GM19455 (cell line): ENCODE measurements at regions not wholly inside any gene's neighbourhood (a gene's known extent, or its start where the extent isn't known, plus 50 kb on each side); places are given as distances from the start of the nearest gene placed in this dataset.

Experiments
- ATAC-seq: cut with Tn5 transposase; IDR thresholded peaks from one replicate; pipeline ENCODE4 v1.9.1; 2021; ENCODE audit not compliant: unreplicated experiment

DNA sequence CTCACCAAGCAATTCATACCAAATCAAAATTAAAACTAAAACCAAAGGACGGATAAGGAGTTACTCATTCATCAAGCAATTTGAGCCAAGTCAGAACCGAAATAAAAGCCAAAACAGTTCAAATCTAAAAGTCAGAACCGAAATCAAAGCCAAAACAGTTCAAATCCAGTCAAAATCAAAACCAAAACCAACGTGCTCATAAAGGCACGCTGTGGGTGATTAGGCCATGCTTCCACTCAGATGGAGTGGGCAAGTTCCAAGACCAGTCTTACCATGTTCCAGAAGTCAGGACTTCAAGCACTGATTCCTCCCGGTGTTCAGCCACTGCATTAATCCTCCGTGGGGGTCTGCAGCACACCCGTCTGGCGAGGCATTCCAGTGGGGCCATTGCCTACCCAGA lies 409.3 kb downstream of the TGFB2 start:
- ATAC-seq = no peak

GRCh38 chr1:218755128-218755527 lies 410.0 kb downstream of the TGFB2 start:
- no peak for ATAC-seq

- no peak for ATAC-seq
Observed at GRCh38 chr1:218759795-218760194, 413.9 kb upstream of the LYPLAL1 start.

GRCh38 chr1:218760601-218761570 lies 412.8 kb upstream of the LYPLAL1 start:
- ATAC-seq = no peak

GRCh38 chr1:218763538-218763937 lies 410.1 kb upstream of the LYPLAL1 start:
- ATAC-seq = no peak

GRCh38 chr1:218765753-218766152 lies 407.9 kb upstream of the LYPLAL1 start:
- no peak for ATAC-seq

DNA sequence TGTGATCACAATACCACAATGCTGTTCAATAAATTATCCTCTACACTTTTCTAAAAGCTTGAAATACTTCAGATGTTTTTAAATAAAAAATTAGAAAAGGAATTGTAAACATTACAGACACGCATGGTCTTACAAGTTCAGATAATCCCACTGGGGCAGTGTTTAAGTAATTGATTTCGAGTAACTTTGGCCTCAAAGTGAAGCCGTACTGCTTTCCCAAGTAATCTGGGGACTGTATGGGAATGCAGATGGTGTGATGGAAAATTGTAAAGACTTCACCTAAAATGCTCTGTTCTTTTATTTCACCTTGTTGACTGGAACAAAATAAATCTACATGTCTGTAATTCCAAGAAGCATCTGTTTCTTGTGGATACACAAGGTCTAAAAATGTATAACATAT lies 401.7 kb upstream of the LYPLAL1 start:
- ATAC-seq = no peak

GRCh38 chr1:218772575-218772974 lies 401.1 kb upstream of the LYPLAL1 start:
- no peak for ATAC-seq

GRCh38 chr1:218775501-218776021 lies 398.1 kb upstream of the LYPLAL1 start:
- ATAC-seq = no peak

DNA sequence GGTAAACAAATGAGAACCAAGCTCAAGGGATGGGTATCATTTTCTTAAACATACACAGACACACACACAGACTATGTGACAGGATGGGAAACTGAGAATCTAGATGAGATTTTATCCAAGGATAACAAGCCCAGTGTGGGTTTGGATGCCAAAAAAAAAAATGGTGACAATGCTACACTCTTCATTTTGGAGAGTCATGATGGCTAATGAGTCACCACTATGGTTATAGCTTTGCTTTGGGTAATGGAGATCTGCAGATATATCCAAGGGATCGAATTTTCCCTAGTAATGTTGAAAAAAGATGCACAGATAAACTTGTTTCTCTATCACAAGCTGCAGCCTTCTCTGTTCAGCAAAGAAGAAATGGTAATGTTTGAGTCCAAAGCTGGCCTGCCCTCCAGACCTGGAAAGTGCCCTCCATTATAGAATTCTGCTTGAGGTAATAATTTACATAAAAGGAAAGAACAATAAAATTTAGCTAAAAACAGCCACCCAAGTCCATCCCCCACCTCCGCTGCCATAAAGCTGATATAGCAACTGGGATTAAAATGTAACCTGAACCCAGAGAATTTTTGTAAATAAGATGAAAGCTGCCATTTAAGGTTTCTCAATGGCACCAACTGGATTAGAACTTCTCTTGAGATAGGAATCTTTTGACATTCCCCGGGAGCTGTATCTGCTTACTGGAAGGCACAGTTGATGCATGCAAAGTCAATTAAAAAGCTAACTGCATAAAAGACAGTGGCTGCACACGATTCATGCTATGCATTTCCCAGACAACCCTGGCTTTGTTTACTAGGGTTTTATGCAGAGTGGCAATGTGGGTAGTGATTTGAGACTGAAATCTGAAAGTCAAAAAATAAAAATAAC lies 395.2 kb upstream of the LYPLAL1 start:
- ATAC-seq = no peak

DNA sequence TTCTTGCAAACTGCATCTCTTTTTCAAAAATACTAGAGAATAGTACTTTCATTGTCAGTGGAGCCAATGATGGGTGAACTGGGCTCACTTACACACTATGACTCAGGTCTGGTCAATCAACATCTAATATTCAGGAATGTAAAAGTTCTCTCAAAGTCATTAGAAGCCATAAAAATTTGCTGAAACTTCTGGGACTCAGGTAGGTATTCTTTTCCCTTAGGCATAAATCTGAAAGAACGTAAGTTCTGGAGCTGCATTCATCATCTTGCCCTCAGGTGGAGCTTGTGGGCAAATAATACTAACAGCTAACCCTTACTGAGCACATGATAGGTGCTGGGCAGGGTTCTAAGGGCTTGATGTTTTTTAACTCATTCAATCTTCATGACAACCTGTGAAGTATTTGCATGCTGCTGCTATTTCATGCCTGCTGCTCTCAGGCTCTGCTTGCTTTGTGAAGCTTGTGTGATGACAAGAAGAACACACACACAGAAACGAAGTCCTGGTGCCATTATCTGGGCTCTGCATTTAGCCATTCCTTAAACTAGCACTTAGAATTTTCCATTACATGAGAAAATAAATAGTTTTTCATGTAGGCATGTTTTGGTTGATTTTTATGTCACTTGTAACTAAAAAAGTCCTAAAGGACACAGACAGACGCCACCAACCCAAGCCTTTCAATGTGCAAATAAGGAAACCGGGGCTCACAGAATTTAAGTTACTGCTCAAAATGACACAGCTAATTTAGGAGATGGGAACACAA lies 394.2 kb upstream of the LYPLAL1 start:
- no peak for ATAC-seq

GRCh38 chr1:218783131-218783530 lies 390.5 kb upstream of the LYPLAL1 start:
- ATAC-seq = no peak

- no peak for ATAC-seq
Observed at GRCh38 chr1:218783916-218784315, 389.8 kb upstream of the LYPLAL1 start.

- ATAC-seq = no peak
Observed at GRCh38 chr1:218785928-218786327, 387.8 kb upstream of the LYPLAL1 start.

- ATAC-seq = no peak
Observed at GRCh38 chr1:218787826-218788225, 385.9 kb upstream of the LYPLAL1 start.

- no peak for ATAC-seq
Observed at GRCh38 chr1:218796773-218797172, 376.9 kb upstream of the LYPLAL1 start.

GRCh38 chr1:218802799-218803198 lies 370.9 kb upstream of the LYPLAL1 start:
- ATAC-seq = no peak

GRCh38 chr1:218803351-218803997 lies 370.2 kb upstream of the LYPLAL1 start:
- ATAC-seq = no peak

- no peak for ATAC-seq
Observed at GRCh38 chr1:218804014-218804785, 369.5 kb upstream of the LYPLAL1 start.

DNA sequence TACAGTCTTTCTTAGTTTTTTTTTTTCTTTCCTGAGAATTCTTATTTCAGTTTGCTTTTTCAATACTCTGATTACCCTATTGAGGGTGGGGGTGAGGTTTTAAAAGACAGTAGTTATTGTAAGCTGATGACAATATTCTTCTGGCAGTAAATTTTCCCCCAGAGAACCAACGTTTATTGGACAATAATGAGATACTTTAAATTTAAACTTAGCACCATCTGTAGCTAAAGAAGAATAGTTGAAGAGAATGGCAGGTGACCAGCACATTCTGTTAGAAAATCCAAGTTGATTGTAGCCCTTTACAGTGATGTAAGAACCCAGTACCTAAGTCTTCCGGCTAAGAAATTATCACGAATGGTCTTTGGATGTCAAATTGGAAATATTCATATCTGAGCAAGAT lies 364.6 kb upstream of the LYPLAL1 start:
- ATAC-seq = no peak
